GM23248 (cell line): ENCODE measurements at regions not wholly inside any gene's neighbourhood (a gene's known extent, or its start where the extent isn't known, plus 50 kb on each side); places are given as distances from the start of the nearest gene placed in this dataset.
"Not testable (repeated sequence)": the region's sequence is repeated elsewhere in the genome, so short reads cannot be mapped to it uniquely, and the experiment has no call there.

Experiments used
- EZH2 ChIP-seq: fragments of 200-600 bp; sonication (generic); IDR thresholded peaks from 2 replicates; pipeline ENCODE4 v1.6.1; 2018; ENCODE audit warnings: antibody characterized with exemption, mild to moderate bottlenecking; ENCODE audit not compliant: insufficient read depth, poor library complexity, severe bottlenecking
- EZH2phosphoT487 ChIP-seq: fragments of 200-600 bp; sonication (generic); IDR thresholded peaks from 2 replicates; pipeline ENCODE4 v1.6.1; 2018; ENCODE audit warnings: antibody characterized with exemption, moderate library complexity, mild to moderate bottlenecking, low read depth; ENCODE audit not compliant: insufficient read depth

- not testable (repeated sequence) for TF ChIP-seq EZH2, EZH2phosphoT487
These were observed 123.3 kb downstream of the IGLL1 start for GRCh38 chr22:23456666-23457379.
